CD8-positive, alpha-beta memory T cell (primary cell): ENCODE measurements at regions not wholly inside any gene's neighbourhood (a gene's known extent, or its start where the extent isn't known, plus 50 kb on each side); places are given as distances from the start of the nearest gene placed in this dataset.
A peak's percentile ranks its signal among the peaks of the same experiment; 100 is the strongest.
"Not testable (repeated sequence)": the region's sequence is repeated elsewhere in the genome, so short reads cannot be mapped to it uniquely, and the experiment has no call there.

Experiments
- CTCF ChIA-PET: fragments of 350-600 bp; sonication (Branson Sonifier 250); formaldehyde crosslinking; loops from one replicate; lab custom pipeline; 2021; ENCODE audit warnings: antibody characterized with exemption; lab: Charles Lee
- POLR2A ChIA-PET: fragments of 350-600 bp; sonication (Branson Sonifier 250); formaldehyde crosslinking; loops from one replicate; lab custom pipeline; 2021; ENCODE audit warnings: antibody characterized with exemption; lab: Charles Lee
- DNase-seq, 5 donors: peaks; one replicate each; pipeline versions ENCODE4 v3.0.0 to v3.0.0-alpha.2; 2020 to 2022; ENCODE audit warnings: mixed read lengths in 1 of 5
- H3K27ac ChIP-seq: one replicate; pipeline ENCODE4 v1.7.0; 2013; ENCODE audit warnings: low read depth, mild to moderate bottlenecking, low read length, moderate library complexity
- H3K27me3 ChIP-seq: 2 replicates; pipeline ENCODE4 v1.7.0; 2013; ENCODE audit warnings: low read length, mild to moderate bottlenecking; ENCODE audit not compliant: insufficient read depth, poor library complexity, severe bottlenecking
- H3K36me3 ChIP-seq: 2 replicates; pipeline ENCODE4 v1.7.0; 2013; ENCODE audit warnings: mild to moderate bottlenecking, low read length, moderate library complexity; ENCODE audit not compliant: insufficient read depth
- H3K4me1 ChIP-seq: 2 replicates; pipeline ENCODE4 v1.7.0; 2013; ENCODE audit warnings: mild to moderate bottlenecking, low read length, moderate library complexity; ENCODE audit not compliant: insufficient read depth
- H3K4me3 ChIP-seq: 2 replicates; pipeline ENCODE4 v1.7.0; 2013; ENCODE audit warnings: mild to moderate bottlenecking, low read length
- H3K9me3 ChIP-seq: 2 replicates; pipeline ENCODE4 v1.7.0; 2013; ENCODE audit warnings: mild to moderate bottlenecking, low read length
- H3K27ac Mint-ChIP-seq, 8 donors: one replicate each; pipeline ENCODE4 v1.8.0; 2020 to 2021; ENCODE audit warnings: mixed read lengths in 8 of 8, mild to moderate bottlenecking in 6 of 8, inconsistent platforms in 3 of 8, moderate library complexity in 3 of 8
- H3K27me3 Mint-ChIP-seq, 2 donors: one replicate each; pipeline ENCODE4 v1.8.0; 2020 to 2021; ENCODE audit warnings: mixed read lengths in 2 of 2, mild to moderate bottlenecking in 1 of 2, moderate library complexity in 1 of 2
- H3K36me3 Mint-ChIP-seq, 3 donors: one replicate each; pipeline ENCODE4 v1.8.0; 2020 to 2021; ENCODE audit warnings: mixed read lengths in 3 of 3, inconsistent platforms in 1 of 3, mild to moderate bottlenecking in 1 of 3
- H3K4me1 Mint-ChIP-seq, 3 donors: one replicate each; pipeline ENCODE4 v1.8.0; 2020 to 2021; ENCODE audit warnings: mixed read lengths in 3 of 3, inconsistent platforms in 1 of 3, mild to moderate bottlenecking in 1 of 3
- H3K4me3 Mint-ChIP-seq, 7 donors: one replicate each; pipeline ENCODE4 v1.8.0; 2020 to 2021; ENCODE audit warnings: mixed read lengths in 7 of 7, mild to moderate bottlenecking in 6 of 7, moderate library complexity in 4 of 7, inconsistent platforms in 2 of 7
- H3K9me3 Mint-ChIP-seq, 5 donors: one replicate each; pipeline ENCODE4 v1.8.0; 2020 to 2022; ENCODE audit warnings: mixed read lengths in 5 of 5, mild to moderate bottlenecking in 3 of 5, moderate library complexity in 2 of 5, inconsistent platforms in 1 of 5

- no peaks in the 10 kb centered on the region for H3K4me1 ChIP-seq
- no peak overlapping the region for H3K4me3 ChIP-seq
- H3K36me3 Mint-ChIP-seq: no peaks in the 10 kb centered on the region
- no peaks in the 10 kb centered on the region for H3K9me3 ChIP-seq
- no peak overlapping the region for H3K27ac ChIP-seq
- no peaks in the 10 kb centered on the region for H3K36me3 ChIP-seq
- H3K27me3 Mint-ChIP-seq: no peaks in the 10 kb centered on the region
- H3K27ac Mint-ChIP-seq: no peak overlapping the region
- POLR2A ChIA-PET: no interaction called here
- no peaks in the 10 kb centered on the region for H3K4me1 Mint-ChIP-seq
- H3K4me3 Mint-ChIP-seq: no peak overlapping the region
- peaks cover 0 to 7% (median 6%) of the 10 kb centered on the region in 5 donors for H3K9me3 Mint-ChIP-seq
- CTCF ChIA-PET: no interaction called here
- DNase-seq: no peak
- H3K27me3 ChIP-seq: no peaks in the 10 kb centered on the region
Observed at GRCh38 chrX:10698318-10698640, 77.9 kb upstream of the MID1 start.

GRCh38 chrX:10702031-10702430 is 81.6 kb upstream of the MID1 start:
- Histone ChIP-seq H3K36me3 (no peaks in the 10 kb centered on the region), H3K4me3 (no peak overlapping the region), H3K4me1 (no peaks in the 10 kb centered on the region), H3K27ac (no peak overlapping the region), H3K9me3 (no peaks in the 10 kb centered on the region), H3K27me3 (no peaks in the 10 kb centered on the region)
- Mint-ChIP-seq H3K4me1 (no peaks in the 10 kb centered on the region), H3K27me3 (no peaks in the 10 kb centered on the region), H3K27ac (no peak overlapping the region), H3K9me3 (peaks cover 0 to 6% (median 0%) of the 10 kb centered on the region in 5 donors), H3K36me3 (no peaks in the 10 kb centered on the region), H3K4me3 (no peak overlapping the region)
- POLR2A ChIA-PET: no interaction called here
- CTCF ChIA-PET: no interaction called here
- no peak for DNase-seq

GRCh38 chrX:10706342-10706741 is 86.0 kb upstream of the MID1 start:
- H3K36me3 Mint-ChIP-seq, H3K27me3 ChIP-seq, H3K9me3 Mint-ChIP-seq, DNase-seq, CTCF ChIA-PET, H3K27me3 Mint-ChIP-seq, H3K4me1 ChIP-seq, POLR2A ChIA-PET, H3K27ac ChIP-seq, H3K9me3 ChIP-seq, H3K4me3 Mint-ChIP-seq, H3K36me3 ChIP-seq, H3K4me1 Mint-ChIP-seq, H3K4me3 ChIP-seq, H3K27ac Mint-ChIP-seq: not testable (repeated sequence)

GRCh38 chrX:10707773-10708172 is 87.4 kb upstream of the MID1 start:
- H3K4me1 Mint-ChIP-seq: no peaks in the 10 kb centered on the region
- no peak for DNase-seq
- H3K4me3 Mint-ChIP-seq: no peak overlapping the region
- no peaks in the 10 kb centered on the region for H3K36me3 Mint-ChIP-seq
- no peaks in the 10 kb centered on the region for H3K4me1 ChIP-seq
- H3K27ac ChIP-seq: no peak overlapping the region
- no peak overlapping the region for H3K4me3 ChIP-seq
- no peaks in the 10 kb centered on the region for H3K27me3 ChIP-seq
- ChIA-PET CTCF (no interaction called here), POLR2A (no interaction called here)
- H3K36me3 ChIP-seq: no peaks in the 10 kb centered on the region
- peaks cover 0 to 8% (median 0%) of the 10 kb centered on the region in 5 donors for H3K9me3 Mint-ChIP-seq
- H3K27me3 Mint-ChIP-seq: no peaks in the 10 kb centered on the region
- H3K9me3 ChIP-seq: no peaks in the 10 kb centered on the region
- no peak overlapping the region for H3K27ac Mint-ChIP-seq

- Histone ChIP-seq H3K4me3 (no peak overlapping the region), H3K27ac (no peak overlapping the region), H3K36me3 (no peaks in the 10 kb centered on the region), H3K9me3 (no peaks in the 10 kb centered on the region), H3K4me1 (no peaks in the 10 kb centered on the region), H3K27me3 (no peaks in the 10 kb centered on the region)
- Mint-ChIP-seq H3K36me3 (no peaks in the 10 kb centered on the region), H3K27me3 (no peaks in the 10 kb centered on the region), H3K4me3 (no peak overlapping the region), H3K4me1 (no peaks in the 10 kb centered on the region), H3K27ac (no peak overlapping the region), H3K9me3 (peaks cover 0 to 8% (median 0%) of the 10 kb centered on the region in 5 donors)
- CTCF ChIA-PET: no interaction called here
- DNase-seq: no peak
- POLR2A ChIA-PET: no interaction called here
Observed at GRCh38 chrX:10709276-10709675, 88.9 kb upstream of the MID1 start.

GRCh38 chrX:10714531-10714930 is 94.1 kb upstream of the MID1 start:
- H3K4me1 ChIP-seq: no peaks in the 10 kb centered on the region
- H3K9me3 Mint-ChIP-seq: peaks cover 0 to 7% (median 0%) of the 10 kb centered on the region in 5 donors
- no peaks in the 10 kb centered on the region for H3K9me3 ChIP-seq
- no peak overlapping the region for H3K4me3 Mint-ChIP-seq
- POLR2A ChIA-PET: no interaction called here
- H3K4me1 Mint-ChIP-seq: no peaks in the 10 kb centered on the region
- H3K36me3 Mint-ChIP-seq: no peaks in the 10 kb centered on the region
- no peak overlapping the region for H3K27ac Mint-ChIP-seq
- no peaks in the 10 kb centered on the region for H3K27me3 ChIP-seq
- H3K36me3 ChIP-seq: no peaks in the 10 kb centered on the region
- no peak for DNase-seq
- no peak overlapping the region for H3K27ac ChIP-seq
- no peak overlapping the region for H3K4me3 ChIP-seq
- peaks cover 0 to 4% of the 10 kb centered on the region in 2 donors for H3K27me3 Mint-ChIP-seq
- CTCF ChIA-PET: no interaction called here

GRCh38 chrX:10722851-10723250 is 102.5 kb upstream of the MID1 start:
- Histone ChIP-seq H3K4me1 (no peaks in the 10 kb centered on the region), H3K27me3 (no peaks in the 10 kb centered on the region), H3K27ac (no peak overlapping the region), H3K4me3 (no peak overlapping the region), H3K9me3 (no peaks in the 10 kb centered on the region), H3K36me3 (no peaks in the 10 kb centered on the region)
- H3K9me3 Mint-ChIP-seq: no peaks in the 10 kb centered on the region
- H3K4me1 Mint-ChIP-seq: no peaks in the 10 kb centered on the region
- H3K4me3 Mint-ChIP-seq: no peak overlapping the region
- H3K27ac Mint-ChIP-seq: no peak overlapping the region
- CTCF ChIA-PET: no interaction called here
- H3K27me3 Mint-ChIP-seq: no peaks in the 10 kb centered on the region
- no peaks in the 10 kb centered on the region for H3K36me3 Mint-ChIP-seq
- POLR2A ChIA-PET: no interaction called here
- DNase-seq: peak in 1 of 5 donors; percentile 2

- peaks cover 0 to 1% of the 10 kb centered on the region in 2 donors for H3K27me3 Mint-ChIP-seq
- peaks cover 0 to 3% (median 0%) of the 10 kb centered on the region in 5 donors for H3K9me3 Mint-ChIP-seq
- Histone ChIP-seq H3K27ac (no peak overlapping the region), H3K27me3 (no peaks in the 10 kb centered on the region), H3K4me1 (no peaks in the 10 kb centered on the region), H3K9me3 (no peaks in the 10 kb centered on the region), H3K36me3 (no peaks in the 10 kb centered on the region), H3K4me3 (no peak overlapping the region)
- no peak overlapping the region for H3K27ac Mint-ChIP-seq
- H3K36me3 Mint-ChIP-seq: no peaks in the 10 kb centered on the region
- H3K4me1 Mint-ChIP-seq: no peaks in the 10 kb centered on the region
- CTCF ChIA-PET: no interaction called here
- DNase-seq: no peak
- POLR2A ChIA-PET: no interaction called here
- H3K4me3 Mint-ChIP-seq: no peak overlapping the region
Observed at GRCh38 chrX:10725071-10725470, 104.7 kb upstream of the MID1 start.

- H3K27ac ChIP-seq: no peak overlapping the region
Observed at GRCh38 chrX:10726647-10727046, 106.3 kb upstream of the MID1 start.

More at GRCh38 chrX:10726647-10727046, 106.3 kb upstream of the MID1 start:
- H3K27ac Mint-ChIP-seq: no peak overlapping the region
- Histone ChIP-seq H3K4me1 (no peaks in the 10 kb centered on the region), H3K36me3 (no peaks in the 10 kb centered on the region), H3K27me3 (no peaks in the 10 kb centered on the region), H3K9me3 (no peaks in the 10 kb centered on the region), H3K4me3 (no peak overlapping the region)
- no peaks in the 10 kb centered on the region for H3K36me3 Mint-ChIP-seq
- peaks cover 0 to 1% of the 10 kb centered on the region in 2 donors for H3K27me3 Mint-ChIP-seq
- peaks cover 0 to 3% (median 0%) of the 10 kb centered on the region in 5 donors for H3K9me3 Mint-ChIP-seq
- H3K4me3 Mint-ChIP-seq: no peak overlapping the region
- ChIA-PET POLR2A (no interaction called here), CTCF (no interaction called here)
- no peak for DNase-seq
- H3K4me1 Mint-ChIP-seq: no peaks in the 10 kb centered on the region
